B cell (primary cell): ENCODE measurements at regions not wholly inside any gene's neighbourhood (a gene's known extent, or its start where the extent isn't known, plus 50 kb on each side); places are given as distances from the start of the nearest gene placed in this dataset.

ENCODE experiments used
- CTCF ChIP-seq: fragments of 200-600 bp; IDR thresholded peaks from one replicate; pipeline ENCODE4 v1.8.0; 2022; ENCODE audit warnings: antibody characterized with exemption, mild to moderate bottlenecking
- EZH2 ChIP-seq: IDR thresholded peaks from 2 replicates; pipeline ENCODE4 v1.6.1; 2012; ENCODE audit warnings: borderline replicate concordance, low read depth, mild to moderate bottlenecking, moderate library complexity, low read length; ENCODE audit not compliant: insufficient read depth, poor library complexity, severe bottlenecking

DNA sequence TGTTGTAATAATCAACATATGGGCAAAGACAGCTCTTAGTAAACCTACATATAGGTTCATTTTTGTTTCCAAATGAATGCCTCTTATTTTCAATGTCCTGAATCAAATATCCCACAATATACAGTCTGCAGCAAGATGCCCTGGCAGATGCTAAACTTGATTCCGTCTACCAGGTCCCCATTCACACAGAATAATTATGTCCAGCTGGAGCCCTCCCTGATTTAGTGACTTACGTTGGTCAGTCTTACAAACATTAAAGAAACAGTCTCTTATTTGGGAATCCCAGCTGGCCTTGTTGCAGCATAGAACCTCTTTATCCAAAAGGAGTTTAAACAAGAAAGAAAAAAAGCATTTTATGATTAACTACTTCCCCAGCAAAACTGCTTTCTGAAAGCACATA is 82.7 kb upstream of the BMP4 start:
- TF ChIP-seq CTCF (no peak), EZH2 (no peak)
